OCI-LY7 (cell line): ENCODE measurements at regions not wholly inside any gene's neighbourhood (a gene's known extent, or its start where the extent isn't known, plus 50 kb on each side); places are given as distances from the start of the nearest gene placed in this dataset.

Source experiments
- BruUV-seq: library from RNA; stranded (reverse); fragments of 400-500 nt; replicated peaks from 2 replicates; lab custom pipeline; 2021; lab: Mats Ljungman, UMichigan
- CTCF ChIA-PET: fragments of 300-600 bp; sonication (Branson Sonifier 250); formaldehyde crosslinking; loops from one replicate; lab custom pipeline; 2022; ENCODE audit warnings: antibody characterized with exemption; ENCODE audit not compliant: unreplicated experiment; lab: Charles Lee
- POLR2A ChIA-PET: fragments of 300-600 bp; sonication (Branson Sonifier 250); formaldehyde crosslinking; loops from one replicate; lab custom pipeline; 2022; ENCODE audit warnings: antibody characterized with exemption; lab: Charles Lee
- DNase-seq: peaks from one replicate; pipeline ENCODE4 v3.0.0-alpha.2; 2015; ENCODE audit warnings: low spot score
- H2AFZ ChIP-seq: fragments of 200-600 bp; sonication (generic), shearing (Covaris generic); 2 replicates; pipeline ENCODE4 v1.6.1; 2014; ENCODE audit warnings: mild to moderate bottlenecking, antibody characterized with exemption, low read length, moderate library complexity
- H3K27ac ChIP-seq: fragments of 200-600 bp; sonication (generic); 2 replicates; pipeline ENCODE4 v1.5.1; 2014; ENCODE audit warnings: mixed run types, low read depth, mild to moderate bottlenecking, moderate library complexity, low read length, inconsistent platforms; ENCODE audit not compliant: poor library complexity, severe bottlenecking
- H3K36me3 ChIP-seq: fragments of 200-600 bp; sonication (generic); 2 replicates; pipeline ENCODE4 v1.6.1; 2014; ENCODE audit warnings: mild to moderate bottlenecking, antibody characterized with exemption, low read length, moderate library complexity, mixed read lengths; ENCODE audit not compliant: insufficient read depth
- H3K4me1 ChIP-seq: fragments of 200-600 bp; sonication (generic); 2 replicates; pipeline ENCODE4 v1.5.1; 2014; ENCODE audit warnings: mild to moderate bottlenecking, low read length; ENCODE audit not compliant: insufficient read depth, poor library complexity, severe bottlenecking
- H3K4me2 ChIP-seq: fragments of 200-600 bp; sonication (generic); 2 replicates; pipeline ENCODE4 v1.6.1; 2014; ENCODE audit warnings: mild to moderate bottlenecking, low read length
- H3K4me3 ChIP-seq: fragments of 200-600 bp; sonication (generic); 2 replicates; pipeline ENCODE4 v1.5.1; 2014; ENCODE audit warnings: mild to moderate bottlenecking, low read depth, low read length; ENCODE audit not compliant: poor library complexity, severe bottlenecking
- H3K79me2 ChIP-seq: fragments of 200-600 bp; sonication (generic); 2 replicates; pipeline ENCODE4 v1.6.1; 2016; ENCODE audit warnings: low read depth, mild to moderate bottlenecking, low read length, moderate library complexity, mixed read lengths; ENCODE audit not compliant: insufficient read depth
- H3K9me2 ChIP-seq: fragments of 200-600 bp; sonication (generic); 2 replicates; pipeline ENCODE4 v1.6.1; 2016; ENCODE audit warnings: mild to moderate bottlenecking, low read length, mixed read lengths; ENCODE audit not compliant: insufficient read depth
- H3K9me3 ChIP-seq: fragments of 200-600 bp; sonication (generic); 2 replicates; pipeline ENCODE4 v1.6.1; 2014; ENCODE audit warnings: mild to moderate bottlenecking, mixed run types, low read length, mixed read lengths
- H4K20me1 ChIP-seq: fragments of 200-600 bp; sonication (generic); 2 replicates; pipeline ENCODE4 v1.6.1; 2014; ENCODE audit warnings: mild to moderate bottlenecking, antibody characterized with exemption, low read length, moderate library complexity, mixed read lengths; ENCODE audit not compliant: insufficient read depth
- EZH2phosphoT487 ChIP-seq: fragments of 200-600 bp; sonication (generic); IDR thresholded peaks from 2 replicates; pipeline ENCODE4 v1.6.1; 2018; ENCODE audit warnings: low read depth, borderline replicate concordance, mild to moderate bottlenecking, mixed run types, antibody characterized with exemption, low read length, moderate library complexity, mixed read lengths
- intact Hi-C: fragments of 100-400 bp; cut with micrococcal nuclease; formaldehyde crosslinking; loops from one replicate; pipeline ENCODE4 v1.10.0; 2022; ENCODE audit not compliant: unreplicated experiment
- TF ChIP-seq, protein P1 (sequence below): fragments of 200-600 bp; sonication (generic); conservative IDR thresholded peaks from 2 replicates; pipeline ENCODE4 v1.5.1; 2014; ENCODE audit warnings: mild to moderate bottlenecking, antibody characterized with exemption, low read length, moderate library complexity, mixed read lengths

DNA sequence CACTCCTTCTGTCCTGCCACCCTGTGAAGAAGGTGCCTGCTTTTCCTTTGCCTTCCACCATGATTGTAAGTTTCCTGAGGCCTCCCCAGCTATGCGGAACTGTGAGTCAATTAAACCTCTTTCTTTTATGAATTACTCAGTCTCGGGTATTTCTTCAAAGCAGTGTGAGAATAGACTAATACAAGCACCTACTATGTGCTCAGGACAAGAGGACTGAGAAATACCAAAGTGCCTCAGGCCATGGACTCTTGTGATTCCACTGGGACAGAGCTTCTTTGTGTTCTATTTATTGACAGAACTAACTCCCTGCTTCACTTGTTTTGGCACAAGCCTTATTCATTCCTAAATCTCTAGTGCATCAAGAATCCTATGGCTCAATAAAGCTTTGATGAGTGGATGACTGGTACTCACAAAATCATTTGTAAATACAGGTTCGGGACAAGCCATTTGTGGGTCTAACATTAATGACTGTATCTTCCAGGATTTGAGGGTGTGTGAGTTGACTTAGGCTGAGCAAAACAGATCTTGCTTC, 204.2 kb downstream of the PDCD6IP start:
- no peaks in the 10 kb centered on the region for H3K36me3 ChIP-seq
- H2AFZ ChIP-seq, result no peak overlapping the region
- peaks cover 16% of the 10 kb centered on the region for H3K4me1 ChIP-seq
- no TSS peak for BruUV-seq
- H3K4me2 ChIP-seq, result no peak overlapping the region
- no peak overlapping the region for H3K4me3 ChIP-seq
- no peak overlapping the region for H3K27ac ChIP-seq
- ChIA-PET POLR2A (interaction anchor here (1.0 kb wide), 1 partner anchor 18 kb away, joined by 5 read pairs; no protein-coding TSS in a partner anchor), CTCF (no interaction called here)
- TF ChIP-seq, protein P1, sequence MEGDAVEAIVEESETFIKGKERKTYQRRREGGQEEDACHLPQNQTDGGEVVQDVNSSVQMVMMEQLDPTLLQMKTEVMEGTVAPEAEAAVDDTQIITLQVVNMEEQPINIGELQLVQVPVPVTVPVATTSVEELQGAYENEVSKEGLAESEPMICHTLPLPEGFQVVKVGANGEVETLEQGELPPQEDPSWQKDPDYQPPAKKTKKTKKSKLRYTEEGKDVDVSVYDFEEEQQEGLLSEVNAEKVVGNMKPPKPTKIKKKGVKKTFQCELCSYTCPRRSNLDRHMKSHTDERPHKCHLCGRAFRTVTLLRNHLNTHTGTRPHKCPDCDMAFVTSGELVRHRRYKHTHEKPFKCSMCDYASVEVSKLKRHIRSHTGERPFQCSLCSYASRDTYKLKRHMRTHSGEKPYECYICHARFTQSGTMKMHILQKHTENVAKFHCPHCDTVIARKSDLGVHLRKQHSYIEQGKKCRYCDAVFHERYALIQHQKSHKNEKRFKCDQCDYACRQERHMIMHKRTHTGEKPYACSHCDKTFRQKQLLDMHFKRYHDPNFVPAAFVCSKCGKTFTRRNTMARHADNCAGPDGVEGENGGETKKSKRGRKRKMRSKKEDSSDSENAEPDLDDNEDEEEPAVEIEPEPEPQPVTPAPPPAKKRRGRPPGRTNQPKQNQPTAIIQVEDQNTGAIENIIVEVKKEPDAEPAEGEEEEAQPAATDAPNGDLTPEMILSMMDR, result no peak
- TF ChIP-seq EZH2phosphoT487, result no peak
- intact Hi-C loops, result loop anchor here (1.0 kb wide), 1 partner anchor 27 kb away; no protein-coding TSS in a partner anchor
- H4K20me1 ChIP-seq, result no peaks in the 10 kb centered on the region
- H3K9me2 ChIP-seq, result no peaks in the 10 kb centered on the region
- H3K9me3 ChIP-seq, result no peaks in the 10 kb centered on the region
- no peak for DNase-seq
- no peaks in the 10 kb centered on the region for H3K79me2 ChIP-seq

DNA sequence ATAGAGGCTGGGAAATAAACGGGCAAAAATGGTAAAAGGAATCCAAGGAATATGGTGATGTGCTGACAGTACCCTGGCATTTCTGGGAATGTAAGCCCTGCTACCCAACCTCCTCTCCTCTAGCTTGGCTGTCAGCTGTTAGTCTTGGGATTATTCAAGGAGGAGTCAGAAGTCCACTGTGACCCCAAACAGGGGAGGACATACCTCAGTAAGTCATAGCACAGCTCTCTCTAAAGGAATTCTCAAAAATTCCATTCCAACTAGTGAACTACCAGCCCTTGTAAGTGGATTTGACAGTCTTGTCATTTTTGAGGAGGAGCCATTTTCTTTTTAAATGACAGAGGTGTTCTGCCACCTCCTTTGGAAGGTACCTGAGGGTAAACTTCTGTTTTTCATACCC, 207.5 kb downstream of the PDCD6IP start:
- ChIA-PET POLR2A (interaction anchor here (1.1 to 1.4 kb wide), 2 partner anchors 10 to 48 kb away, joined by 3 read pairs; no protein-coding TSS in a partner anchor), CTCF (no interaction called here)
- H3K36me3 ChIP-seq, result no peaks in the 10 kb centered on the region
- TF ChIP-seq, protein P1, result no peak
- TF ChIP-seq EZH2phosphoT487, result no peak
- no peaks in the 10 kb centered on the region for H3K79me2 ChIP-seq
- no peak overlapping the region for H3K4me2 ChIP-seq
- H3K4me3 ChIP-seq, result no peak overlapping the region
- no TSS peak for BruUV-seq
- H3K4me1 ChIP-seq, result peaks cover 37% of the 10 kb centered on the region
- no peak for DNase-seq
- H3K9me3 ChIP-seq, result no peaks in the 10 kb centered on the region
- H3K9me2 ChIP-seq, result no peaks in the 10 kb centered on the region
- H4K20me1 ChIP-seq, result no peaks in the 10 kb centered on the region
- intact Hi-C loops, result no loop called here
- H2AFZ ChIP-seq, result no peak overlapping the region
- no peak overlapping the region for H3K27ac ChIP-seq

DNA sequence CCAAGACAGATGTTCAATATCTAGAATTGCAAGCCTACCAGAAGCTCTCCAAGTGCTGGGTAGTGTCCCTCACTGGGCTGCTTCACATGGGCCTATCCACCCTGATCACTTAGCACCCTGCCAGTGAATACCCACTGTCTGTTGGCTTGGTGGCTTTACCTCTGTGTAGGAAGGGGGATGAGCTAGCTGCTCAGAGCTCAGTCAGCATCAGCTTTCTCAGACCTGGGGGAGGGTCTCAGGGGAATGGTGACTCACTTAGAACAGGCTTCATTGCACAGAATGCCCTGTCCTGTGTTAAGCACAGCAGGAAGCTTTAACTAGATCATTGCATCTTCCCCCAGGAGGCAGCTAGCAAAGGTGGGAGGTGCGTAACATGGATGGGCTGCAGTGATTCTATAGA, 209.8 kb downstream of the PDCD6IP start:
- Histone ChIP-seq H3K27ac (no peak overlapping the region), H3K9me2 (no peaks in the 10 kb centered on the region), H4K20me1 (no peaks in the 10 kb centered on the region), H3K9me3 (no peaks in the 10 kb centered on the region), H3K4me1 (peaks cover 38% of the 10 kb centered on the region), H3K4me3 (no peak overlapping the region), H2AFZ (peak overlapping the region; percentile 34), H3K4me2 (peak overlapping the region; percentile 3; the same call in 1 of the 2 replicates), H3K79me2 (no peaks in the 10 kb centered on the region), H3K36me3 (no peaks in the 10 kb centered on the region)
- peak; percentile 39 for DNase-seq
- TF ChIP-seq, protein P1, result no peak
- TF ChIP-seq EZH2phosphoT487, result no peak
- no TSS peak for BruUV-seq
- intact Hi-C loops, result no loop called here
- ChIA-PET POLR2A (interaction anchor here (1.4 kb wide), 1 partner anchor 31 kb away, joined by 3 read pairs; no protein-coding TSS in a partner anchor), CTCF (no interaction called here)
